Thoracic aorta (tissue), 2 donors: ENCODE measurements at regions not wholly inside any gene's neighbourhood (a gene's known extent, or its start where the extent isn't known, plus 50 kb on each side); places are given as distances from the start of the nearest gene placed in this dataset.
"Not testable (repeated sequence)": the region's sequence is repeated elsewhere in the genome, so short reads cannot be mapped to it uniquely, and the experiment has no call there.

Experiments used
- ATAC-seq: fragments of 150-250 bp; one replicate; pipeline ENCODE4 v1.8.0; 2017; ENCODE audit warnings: low read depth; ENCODE audit not compliant: insufficient number of reproducible peaks, low FRiP score
- DNase-seq: peaks from one replicate; pipeline ENCODE4 v3.0.0-alpha.2; 2020; ENCODE audit warnings: low spot score
- H3K27ac ChIP-seq, 2 donors: fragments of 200-600 bp; sonication (generic); 1 replicate in 1 of 2; 2 replicates in 1 of 2; pipeline ENCODE4 v1.5.1; 2016; ENCODE audit warnings: mild to moderate bottlenecking in 2 of 2, moderate library complexity in 2 of 2
- H3K27me3 ChIP-seq: fragments of 200-600 bp; sonication (generic); replicated peaks from 2 replicates; pipeline ENCODE4 v1.6.0; 2016; ENCODE audit warnings: mild to moderate bottlenecking; ENCODE audit not compliant: insufficient read depth
- H3K36me3 ChIP-seq: fragments of 200-600 bp; sonication (generic); one replicate; pipeline ENCODE4 v1.5.1; 2016
- H3K4me1 ChIP-seq, 2 donors: fragments of 200-600 bp; sonication (generic); 1 replicate in 1 of 2; 2 replicates in 1 of 2; pipeline versions ENCODE4 v1.5.1 to v1.6.0; 2016; ENCODE audit warnings: low read depth in 2 of 2, mild to moderate bottlenecking in 1 of 2; ENCODE audit not compliant: control insufficient read depth in 1 of 2
- H3K4me3 ChIP-seq: fragments of 200-600 bp; sonication (generic); 2 replicates; pipeline ENCODE4 v1.5.1; 2016; ENCODE audit warnings: mild to moderate bottlenecking
- H3K9me3 ChIP-seq: fragments of 200-600 bp; sonication (generic); 2 replicates; pipeline ENCODE4 v1.5.1; 2016
- CTCF ChIP-seq: fragments of 200-600 bp; sonication (generic); IDR thresholded peaks from one replicate; pipeline ENCODE4 v1.5.1; 2019; ENCODE audit warnings: antibody characterized with exemption

GRCh38 chr2:144776766-144777165 lies 256.8 kb upstream of the ZEB2 start:
- Histone ChIP-seq H3K27me3 (no peaks in the 10 kb centered on the region), H3K9me3 (no peaks in the 10 kb centered on the region), H3K4me1 (peaks cover 0 to 4% of the 10 kb centered on the region in 2 donors), H3K27ac (no peak overlapping the region), H3K36me3 (no peaks in the 10 kb centered on the region), H3K4me3 (no peak overlapping the region)
- ATAC-seq (no peak), DNase-seq (no peak)
- no peak for TF ChIP-seq CTCF

- no peaks in the 10 kb centered on the region for H3K36me3 ChIP-seq
- no peak for TF ChIP-seq CTCF
- no peak overlapping the region for H3K27ac ChIP-seq
- no peak for DNase-seq
- no peaks in the 10 kb centered on the region for H3K9me3 ChIP-seq
- H3K4me1 ChIP-seq: peaks cover 0 to 4% of the 10 kb centered on the region in 2 donors
- no peak overlapping the region for H3K4me3 ChIP-seq
- H3K27me3 ChIP-seq: no peaks in the 10 kb centered on the region
- no peak for ATAC-seq
These were observed 254.9 kb upstream of the ZEB2 start for GRCh38 chr2:144774809-144775208.

GRCh38 chr2:144771348-144771747 lies 251.4 kb upstream of the ZEB2 start:
- no peak for DNase-seq
- no peak for TF ChIP-seq CTCF
- no peak for ATAC-seq
- H3K27me3 ChIP-seq: no peaks in the 10 kb centered on the region
- H3K36me3 ChIP-seq: no peaks in the 10 kb centered on the region
- H3K27ac ChIP-seq: no peak overlapping the region
- peaks cover 0 to 4% of the 10 kb centered on the region in 2 donors for H3K4me1 ChIP-seq
- H3K9me3 ChIP-seq: no peaks in the 10 kb centered on the region
- H3K4me3 ChIP-seq: no peak overlapping the region

- H3K27me3 ChIP-seq: no peaks in the 10 kb centered on the region
- no peak overlapping the region for H3K4me3 ChIP-seq
- DNase-seq (no peak), ATAC-seq (no peak)
- TF ChIP-seq CTCF: no peak
- H3K36me3 ChIP-seq: no peaks in the 10 kb centered on the region
- H3K27ac ChIP-seq: no peak overlapping the region
- peaks cover 0 to 4% of the 10 kb centered on the region in 2 donors for H3K4me1 ChIP-seq
- no peaks in the 10 kb centered on the region for H3K9me3 ChIP-seq
These were observed 250.8 kb upstream of the ZEB2 start for GRCh38 chr2:144770616-144771230.

- not testable (repeated sequence) for H3K4me3 ChIP-seq, H3K27ac ChIP-seq, ATAC-seq, H3K36me3 ChIP-seq, H3K9me3 ChIP-seq, DNase-seq, H3K4me1 ChIP-seq, H3K27me3 ChIP-seq
These were observed 241.0 kb upstream of the ZEB2 start for GRCh38 chr2:144760939-144761338.

- TF ChIP-seq CTCF: no peak
These were observed 239.8 kb upstream of the ZEB2 start for GRCh38 chr2:144759746-144760145.

GRCh38 chr2:144758196-144758595 lies 238.3 kb upstream of the ZEB2 start:
- not testable (repeated sequence) for H3K4me3 ChIP-seq, DNase-seq, H3K4me1 ChIP-seq, ATAC-seq, H3K9me3 ChIP-seq, H3K36me3 ChIP-seq, H3K27ac ChIP-seq, H3K27me3 ChIP-seq

More at GRCh38 chr2:144759746-144760145, 239.8 kb upstream of the ZEB2 start:
- ATAC-seq (no peak), DNase-seq (no peak)
- H3K4me1 ChIP-seq: no peaks in the 10 kb centered on the region
- no peaks in the 10 kb centered on the region for H3K36me3 ChIP-seq
- H3K9me3 ChIP-seq: no peaks in the 10 kb centered on the region
- H3K27ac ChIP-seq: no peak overlapping the region
- no peaks in the 10 kb centered on the region for H3K27me3 ChIP-seq
- H3K4me3 ChIP-seq: no peak overlapping the region
